PC-9 (cell line): ENCODE measurements at regions not wholly inside any gene's neighbourhood (a gene's known extent, or its start where the extent isn't known, plus 50 kb on each side); places are given as distances from the start of the nearest gene placed in this dataset.

Experiments used
- BruUV-seq: library from RNA; stranded (reverse); fragments of 400-500 nt; replicated peaks from 2 replicates; lab custom pipeline; 2021; lab: Mats Ljungman, UMichigan
- CTCF ChIA-PET: fragments of 300-600 bp; sonication (Branson Sonifier 250); formaldehyde crosslinking; loops from one replicate; lab custom pipeline; 2022; ENCODE audit warnings: antibody characterized with exemption; lab: Charles Lee
- POLR2A ChIA-PET: fragments of 300-600 bp; sonication (Branson Sonifier 250); formaldehyde crosslinking; loops from one replicate; lab custom pipeline; 2022; ENCODE audit warnings: antibody characterized with exemption; ENCODE audit not compliant: unreplicated experiment; lab: Charles Lee
- DNase-seq, 2 experiments: peaks; one replicate each; pipeline versions ENCODE4 v3.0.0 to v3.0.0-alpha.2; 2015 to 2022; ENCODE audit warnings: mixed read lengths in 1 of 2
- H2AFZ ChIP-seq: fragments of 200-600 bp; sonication (generic); 2 replicates; pipeline ENCODE4 v1.8.1; 2017; ENCODE audit warnings: antibody characterized with exemption
- H3F3A ChIP-seq: fragments of 200-600 bp; sonication (generic); 2 replicates; pipeline ENCODE4 v1.8.1; 2017; ENCODE audit warnings: antibody characterized with exemption, mild to moderate bottlenecking, low read depth; ENCODE audit not compliant: insufficient read depth
- H3K27ac ChIP-seq: fragments of 200-600 bp; sonication (generic); 2 replicates; pipeline ENCODE4 v1.6.1; 2016; ENCODE audit warnings: mixed run types
- H3K27me3 ChIP-seq: fragments of 200-600 bp; sonication (generic); 2 replicates; pipeline ENCODE4 v1.6.1; 2016; ENCODE audit warnings: low read depth, mixed run types; ENCODE audit not compliant: insufficient read depth
- H3K36me3 ChIP-seq: fragments of 200-600 bp; sonication (generic); 2 replicates; pipeline ENCODE4 v1.6.1; 2016; ENCODE audit warnings: low read depth, mixed run types
- H3K4me1 ChIP-seq: fragments of 200-600 bp; sonication (generic); replicated peaks from 2 replicates; pipeline ENCODE4 v1.6.1; 2016; ENCODE audit warnings: mixed run types; ENCODE audit not compliant: insufficient read depth
- H3K4me2 ChIP-seq: fragments of 200-600 bp; sonication (generic); 2 replicates; pipeline ENCODE4 v1.6.1; 2017; ENCODE audit warnings: mixed run types
- H3K4me3 ChIP-seq: fragments of 200-600 bp; sonication (generic); 2 replicates; pipeline ENCODE4 v1.6.1; 2016; ENCODE audit warnings: mixed run types
- H3K79me2 ChIP-seq: fragments of 200-600 bp; sonication (generic); 2 replicates; pipeline ENCODE4 v1.6.1; 2017; ENCODE audit warnings: low read depth, mixed run types
- H3K9me2 ChIP-seq: fragments of 200-600 bp; sonication (generic); 2 replicates; pipeline ENCODE4 v1.8.1; 2017; ENCODE audit warnings: mild to moderate bottlenecking; ENCODE audit not compliant: insufficient read depth
- H3K9me3 ChIP-seq: fragments of 200-600 bp; sonication (generic); 2 replicates; pipeline ENCODE4 v1.8.1; 2016; ENCODE audit warnings: low read depth; ENCODE audit not compliant: insufficient read depth
- H4K20me1 ChIP-seq: fragments of 200-600 bp; sonication (generic); 2 replicates; pipeline ENCODE4 v1.8.1; 2017; ENCODE audit not compliant: insufficient read depth
- EZH2 ChIP-seq: fragments of 200-600 bp; sonication (generic); IDR thresholded peaks from 2 replicates; pipeline ENCODE4 v1.8.0; 2017; ENCODE audit warnings: antibody characterized with exemption, low read depth
- intact Hi-C: fragments of 100-400 bp; cut with micrococcal nuclease; formaldehyde crosslinking; loops from one replicate; pipeline ENCODE4 v1.10.0; 2022; ENCODE audit not compliant: unreplicated experiment
- TF ChIP-seq, protein P1 (sequence below): fragments of 200-600 bp; sonication (generic); conservative IDR thresholded peaks from 2 replicates; pipeline ENCODE4 v1.6.1; 2017; ENCODE audit warnings: mixed run types, antibody characterized with exemption, mild to moderate bottlenecking, moderate library complexity

GRCh38 chr12:25681580-25681979, 128.5 kb upstream of the LMNTD1 start:
- ChIA-PET POLR2A (interaction anchor here (0.5 to 0.7 kb wide), 2 partner anchors 47 to 171 kb away, joined by 3 read pairs; no protein-coding TSS in a partner anchor), CTCF (no interaction called here)
- Histone ChIP-seq H3K27ac (no peak overlapping the region), H3F3A (no peaks in the 10 kb centered on the region), H3K27me3 (no peaks in the 10 kb centered on the region), H4K20me1 (no peaks in the 10 kb centered on the region), H3K79me2 (no peaks in the 10 kb centered on the region), H3K36me3 (no peaks in the 10 kb centered on the region), H3K4me3 (no peak overlapping the region), H3K4me2 (no peak overlapping the region), H2AFZ (no peak overlapping the region), H3K9me2 (no peaks in the 10 kb centered on the region), H3K4me1 (no peaks in the 10 kb centered on the region), H3K9me3 (no peaks in the 10 kb centered on the region)
- no peak for TF ChIP-seq EZH2
- TF ChIP-seq, protein P1, sequence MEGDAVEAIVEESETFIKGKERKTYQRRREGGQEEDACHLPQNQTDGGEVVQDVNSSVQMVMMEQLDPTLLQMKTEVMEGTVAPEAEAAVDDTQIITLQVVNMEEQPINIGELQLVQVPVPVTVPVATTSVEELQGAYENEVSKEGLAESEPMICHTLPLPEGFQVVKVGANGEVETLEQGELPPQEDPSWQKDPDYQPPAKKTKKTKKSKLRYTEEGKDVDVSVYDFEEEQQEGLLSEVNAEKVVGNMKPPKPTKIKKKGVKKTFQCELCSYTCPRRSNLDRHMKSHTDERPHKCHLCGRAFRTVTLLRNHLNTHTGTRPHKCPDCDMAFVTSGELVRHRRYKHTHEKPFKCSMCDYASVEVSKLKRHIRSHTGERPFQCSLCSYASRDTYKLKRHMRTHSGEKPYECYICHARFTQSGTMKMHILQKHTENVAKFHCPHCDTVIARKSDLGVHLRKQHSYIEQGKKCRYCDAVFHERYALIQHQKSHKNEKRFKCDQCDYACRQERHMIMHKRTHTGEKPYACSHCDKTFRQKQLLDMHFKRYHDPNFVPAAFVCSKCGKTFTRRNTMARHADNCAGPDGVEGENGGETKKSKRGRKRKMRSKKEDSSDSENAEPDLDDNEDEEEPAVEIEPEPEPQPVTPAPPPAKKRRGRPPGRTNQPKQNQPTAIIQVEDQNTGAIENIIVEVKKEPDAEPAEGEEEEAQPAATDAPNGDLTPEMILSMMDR, result no peak
- intact Hi-C loops, result no loop called here
- no TSS peak for BruUV-seq
- DNase-seq, result no peak

GRCh38 chr12:25682421-25682820, 129.3 kb upstream of the LMNTD1 start:
- ChIA-PET POLR2A (interaction anchor here (0.7 kb wide), 1 partner anchor 170 kb away, joined by 3 read pairs; no protein-coding TSS in a partner anchor), CTCF (no interaction called here)
- DNase-seq, result no peak

DNA sequence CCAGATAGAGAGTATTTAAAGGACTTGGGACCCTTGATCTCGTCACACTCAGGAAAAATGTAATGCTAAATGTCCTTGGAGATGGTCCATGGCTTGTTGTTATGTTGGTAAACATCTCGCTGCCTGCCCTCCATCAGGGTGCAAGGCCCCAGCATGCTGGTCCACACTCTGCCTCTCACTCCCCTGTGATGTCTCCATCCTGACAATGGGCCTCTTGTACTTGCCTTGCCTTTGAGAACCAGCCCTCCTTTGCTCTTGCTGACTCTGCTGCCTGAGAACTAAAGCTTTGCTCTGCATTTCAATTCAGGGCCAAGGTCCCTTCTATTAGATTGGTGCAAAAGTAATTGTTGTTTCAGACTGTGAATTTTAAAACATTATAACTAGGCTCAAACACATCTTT, 131.0 kb upstream of the LMNTD1 start:
- CTCF ChIA-PET, result no interaction called here
- intact Hi-C loops, result no loop called here

More at GRCh38 chr12:25682421-25682820, 129.3 kb upstream of the LMNTD1 start:
- no peaks in the 10 kb centered on the region for H4K20me1 ChIP-seq
- H3K27me3 ChIP-seq, result no peaks in the 10 kb centered on the region
- no peaks in the 10 kb centered on the region for H3K79me2 ChIP-seq
- no peaks in the 10 kb centered on the region for H3F3A ChIP-seq
- TF ChIP-seq, protein P1, result no peak
- no peak for TF ChIP-seq EZH2
- no peaks in the 10 kb centered on the region for H3K36me3 ChIP-seq
- H3K4me3 ChIP-seq, result no peak overlapping the region
- no peak overlapping the region for H3K4me2 ChIP-seq
- BruUV-seq, result no TSS peak
- H3K9me3 ChIP-seq, result no peaks in the 10 kb centered on the region
- intact Hi-C loops, result no loop called here
- no peak overlapping the region for H3K27ac ChIP-seq
- no peaks in the 10 kb centered on the region for H3K9me2 ChIP-seq
- no peak overlapping the region for H2AFZ ChIP-seq
- H3K4me1 ChIP-seq, result no peaks in the 10 kb centered on the region

More for the DNA sequence above, 131.0 kb upstream of the LMNTD1 start:
- Histone ChIP-seq H3K79me2 (no peaks in the 10 kb centered on the region), H3K4me2 (no peak overlapping the region), H3K9me3 (no peaks in the 10 kb centered on the region), H3K27me3 (no peaks in the 10 kb centered on the region), H3K27ac (no peak overlapping the region), H3K4me3 (no peak overlapping the region), H3K9me2 (no peaks in the 10 kb centered on the region), H3K4me1 (no peaks in the 10 kb centered on the region), H3K36me3 (no peaks in the 10 kb centered on the region), H4K20me1 (no peaks in the 10 kb centered on the region), H2AFZ (no peak overlapping the region), H3F3A (no peaks in the 10 kb centered on the region)
- TF ChIP-seq, protein P1, result no peak
- no peak for TF ChIP-seq EZH2
- POLR2A ChIA-PET, result no interaction called here
- no TSS peak for BruUV-seq
- DNase-seq, result no peak
